H1 (cell line): ENCODE measurements at regions not wholly inside any gene's neighbourhood (a gene's known extent, or its start where the extent isn't known, plus 50 kb on each side); places are given as distances from the start of the nearest gene placed in this dataset.
A peak's percentile ranks its signal among the peaks of the same experiment; 100 is the strongest.

Experiments used
- CTCF ChIA-PET: fragments of 300-600 bp; sonication (Branson Sonifier 250); formaldehyde crosslinking; loops from one replicate; lab custom pipeline; 2021; ENCODE audit not compliant: partially characterized antibody; lab: Charles Lee
- POLR2A ChIA-PET: fragments of 300-600 bp; sonication (Branson Sonifier 250); formaldehyde crosslinking; loops from one replicate; lab custom pipeline; 2021; ENCODE audit warnings: inconsistent platforms; ENCODE audit not compliant: partially characterized antibody; lab: Charles Lee
- DNase-seq, 2 experiments: peaks; one replicate each; pipeline versions ENCODE4 v3.0.0 to v3.0.0-alpha.2; 2010 to 2022; ENCODE audit warnings: low spot score in 2 of 2, low read depth in 1 of 2, mixed read lengths in 1 of 2
- FAIRE-seq: peaks from 2 replicates; lab custom pipeline; 2011; peaks lifted over from hg19 to GRCh38; lab: Jason Lieb, UNC
- H2AFZ ChIP-seq: 2 replicates; pipeline ENCODE4 v1.8.1; 2012; ENCODE audit warnings: low read length, inconsistent platforms
- H2AK5ac ChIP-seq: 2 replicates; pipeline ENCODE4 v1.6.1; 2013; ENCODE audit warnings: low read depth, low read length
- H2BK120ac ChIP-seq: replicated peaks from 2 replicates; pipeline ENCODE3; 2013; ENCODE audit warnings: low read depth, low read length, inconsistent platforms
- H2BK12ac ChIP-seq: 2 replicates; pipeline ENCODE4 v1.6.1; 2013; ENCODE audit warnings: low read depth, low read length
- H2BK15ac ChIP-seq: 2 replicates; pipeline ENCODE4 v1.6.1; 2013; ENCODE audit warnings: low read length
- H2BK20ac ChIP-seq: 2 replicates; pipeline ENCODE4 v1.6.1; 2013; ENCODE audit warnings: low read length
- H2BK5ac ChIP-seq: 2 replicates; pipeline ENCODE4 v1.6.1; 2013; ENCODE audit warnings: low read depth, low read length
- H3K14ac ChIP-seq: 2 replicates; pipeline ENCODE4 v1.6.1; 2013; ENCODE audit warnings: inconsistent platforms; ENCODE audit not compliant: insufficient read length
- H3K18ac ChIP-seq: 2 replicates; pipeline ENCODE4 v1.6.1; 2013; ENCODE audit warnings: low read length; ENCODE audit errors: extremely low read depth
- H3K23ac ChIP-seq: 2 replicates; pipeline ENCODE4 v1.6.1; 2013; ENCODE audit warnings: inconsistent platforms; ENCODE audit not compliant: insufficient read length
- H3K23me2 ChIP-seq: 2 replicates; pipeline ENCODE4 v1.6.1; 2013; ENCODE audit warnings: low read depth, low read length
- H3K27ac ChIP-seq: 2 replicates; pipeline ENCODE4 v1.6.1; 2011; ENCODE audit warnings: low read depth, low read length, inconsistent platforms
- H3K27me3 ChIP-seq, 4 experiments: replicated peaks in 1 of 4; 1 replicate in 1 of 4; 2 replicates in 3 of 4; pipeline versions ENCODE4 v1.6.1 to v1.8.1; 2011 to 2013; ENCODE audit warnings: low read length in 3 of 4, mild to moderate bottlenecking in 3 of 4, inconsistent platforms in 2 of 4, mixed read lengths in 2 of 4, moderate library complexity in 1 of 4; ENCODE audit not compliant: control insufficient read depth in 3 of 4, insufficient read depth in 3 of 4; ENCODE audit errors: extremely low read depth in 1 of 4
- H3K36me3 ChIP-seq, 4 experiments: 2 replicates each; pipeline versions ENCODE4 v1.6.1 to v1.8.1; 2011 to 2013; ENCODE audit warnings: mild to moderate bottlenecking in 4 of 4, low read length in 3 of 4, moderate library complexity in 2 of 4, control low read depth in 1 of 4, inconsistent platforms in 1 of 4; ENCODE audit not compliant: insufficient read depth in 4 of 4, control insufficient read depth in 2 of 4
- H3K4ac ChIP-seq: replicated peaks from 2 replicates; pipeline ENCODE3; 2013; ENCODE audit warnings: low read length, low read depth, mixed read lengths, inconsistent platforms; ENCODE audit not compliant: insufficient read length
- H3K4me1 ChIP-seq, 4 experiments: replicated peaks in 1 of 4; 1 replicate in 1 of 4; 2 replicates in 3 of 4; pipeline versions ENCODE4 v1.6.1 to v1.8.1; 2011 to 2013; ENCODE audit warnings: low read length in 3 of 4, inconsistent platforms in 2 of 4, mixed read lengths in 1 of 4; ENCODE audit not compliant: insufficient read depth in 4 of 4, control insufficient read depth in 3 of 4
- H3K4me2 ChIP-seq, 2 experiments: 2 replicates each; pipeline versions ENCODE4 v1.6.1 to v1.8.1; 2011 to 2013; ENCODE audit warnings: low read depth in 2 of 2, low read length in 2 of 2, control low read depth in 1 of 2, inconsistent platforms in 1 of 2, mild to moderate bottlenecking in 1 of 2; ENCODE audit not compliant: insufficient read depth in 1 of 2
- H3K4me3 ChIP-seq, 4 experiments: fragments of 200-600, 300-600 bp in 1 of 4; sonication (generic), shearing (Covaris generic), sonication (Bioruptor Twin) in 1 of 4; 2 replicates each; pipeline versions ENCODE4 v1.5.1 to v1.8.1; 2011 to 2016; ENCODE audit warnings: low read length in 4 of 4, low read depth in 3 of 4, control low read depth in 2 of 4, inconsistent platforms in 2 of 4, mild to moderate bottlenecking in 2 of 4, mixed read lengths in 1 of 4, moderate library complexity in 1 of 4; ENCODE audit not compliant: insufficient read depth in 2 of 4; ENCODE audit errors: extremely low read depth in 1 of 4
- H3K56ac ChIP-seq: replicated peaks from 2 replicates; pipeline ENCODE3; 2013; ENCODE audit warnings: low read depth, mild to moderate bottlenecking, mixed read lengths, low read length, inconsistent platforms; ENCODE audit not compliant: insufficient read length
- H3K79me1 ChIP-seq: 2 replicates; pipeline ENCODE4 v1.6.1; 2013; ENCODE audit warnings: low read depth, low read length, control low read depth
- H3K79me2 ChIP-seq, 2 experiments: 2 replicates each; pipeline versions ENCODE4 v1.6.1 to v1.8.1; 2012 to 2013; ENCODE audit warnings: low read length in 2 of 2, mild to moderate bottlenecking in 2 of 2, inconsistent platforms in 1 of 2; ENCODE audit not compliant: insufficient read depth in 2 of 2, control insufficient read depth in 1 of 2
- H3K9ac ChIP-seq, 4 experiments: replicated peaks in 1 of 4; 1 replicate in 1 of 4; 2 replicates in 3 of 4; pipeline versions ENCODE4 v1.6.1 to v1.8.1; 2011 to 2013; ENCODE audit warnings: low read depth in 3 of 4, low read length in 3 of 4, control low read depth in 2 of 4, mild to moderate bottlenecking in 2 of 4, moderate library complexity in 2 of 4, inconsistent platforms in 1 of 4; ENCODE audit errors: extremely low read depth in 1 of 4
- H3K9me3 ChIP-seq, 2 experiments: 2 replicates each; pipeline versions ENCODE4 v1.6.1 to v1.8.1; 2012 to 2013; ENCODE audit warnings: mild to moderate bottlenecking in 2 of 2, moderate library complexity in 2 of 2, control low read depth in 1 of 2, inconsistent platforms in 1 of 2, low read depth in 1 of 2, low read length in 1 of 2, mixed read lengths in 1 of 2; ENCODE audit not compliant: insufficient read depth in 2 of 2
- H4K20me1 ChIP-seq, 2 experiments: replicated peaks in 1 of 2; 2 replicates each; pipeline versions ENCODE3 to v1.8.1; 2011 to 2013; ENCODE audit warnings: inconsistent platforms in 2 of 2, low read length in 2 of 2, mild to moderate bottlenecking in 1 of 2; ENCODE audit not compliant: insufficient read depth in 2 of 2, control insufficient read depth in 1 of 2
- H4K5ac ChIP-seq: 2 replicates; pipeline ENCODE4 v1.6.1; 2013; ENCODE audit warnings: low read length, low read depth, mixed read lengths, inconsistent platforms; ENCODE audit not compliant: insufficient read length
- H4K8ac ChIP-seq: 2 replicates; pipeline ENCODE4 v1.8.0; 2013; ENCODE audit warnings: mild to moderate bottlenecking, moderate library complexity, low read length, inconsistent platforms; ENCODE audit not compliant: insufficient read depth; ENCODE audit errors: extremely low read depth
- H4K91ac ChIP-seq: replicated peaks from 2 replicates; pipeline ENCODE3; 2013; ENCODE audit warnings: low read length, mixed read lengths, inconsistent platforms; ENCODE audit not compliant: insufficient read length
- ASH2L ChIP-seq: fragments of 200-600, 300-600 bp; sonication (generic); IDR thresholded peaks from one replicate; pipeline ENCODE4 v1.7.1; 2017; ENCODE audit warnings: low read length
- BCL11A ChIP-seq, 2 experiments: IDR thresholded peaks; one replicate each; pipeline ENCODE4 v1.6.1; 2011; ENCODE audit warnings: low read depth in 2 of 2, low read length in 2 of 2, mild to moderate bottlenecking in 2 of 2
- BRCA1 ChIP-seq: IDR thresholded peaks from 2 replicates; pipeline ENCODE4 v1.6.1; 2012; ENCODE audit warnings: low read depth, low read length, improper control_type of control experiment
- CBX5 ChIP-seq: fragments of 300-800, 300-1000 bp; sonication (generic); IDR thresholded peaks from 2 replicates; pipeline ENCODE4 v1.7.1; 2016; ENCODE audit warnings: antibody characterized with exemption, low read length, low read depth
- CHD2 ChIP-seq: IDR thresholded peaks from 2 replicates; pipeline ENCODE4 v1.6.1; 2012; ENCODE audit warnings: low read length, improper control_type of control experiment
- GTF2F1 ChIP-seq: IDR thresholded peaks from 2 replicates; pipeline ENCODE4 v1.6.1; 2012; ENCODE audit warnings: low read depth, low read length, improper control_type of control experiment, borderline replicate concordance
- MAFK ChIP-seq: IDR thresholded peaks from 2 replicates; pipeline ENCODE4 v1.6.1; 2012; ENCODE audit warnings: low read depth, mild to moderate bottlenecking, improper control_type of control experiment, low read length
- POU5F1 ChIP-seq: IDR thresholded peaks from 2 replicates; pipeline ENCODE4 v1.6.1; 2011; ENCODE audit warnings: low read depth, mild to moderate bottlenecking, low read length, moderate library complexity
- RNF2 ChIP-seq: fragments of 200-900, 300-1000 bp; sonication (generic); IDR thresholded peaks from 2 replicates; pipeline ENCODE4 v1.7.1; 2016; ENCODE audit warnings: borderline replicate concordance, low read depth, mild to moderate bottlenecking, antibody characterized with exemption, low read length; ENCODE audit not compliant: poor library complexity, severe bottlenecking; ENCODE audit errors: missing control alignments
- SP4 ChIP-seq: IDR thresholded peaks from 2 replicates; pipeline ENCODE4 v1.6.1; 2012; ENCODE audit warnings: low read length, inconsistent platforms
- SRF ChIP-seq: IDR thresholded peaks from 2 replicates; pipeline ENCODE4 v1.6.1; 2011; ENCODE audit warnings: mild to moderate bottlenecking, low read depth, low read length, moderate library complexity
- TAF1 ChIP-seq: IDR thresholded peaks from 2 replicates; pipeline ENCODE4 v1.6.1; 2011; ENCODE audit warnings: mild to moderate bottlenecking, low read depth, low read length
- TBP ChIP-seq: IDR thresholded peaks from 2 replicates; pipeline ENCODE4 v1.6.1; 2011; ENCODE audit warnings: low read depth, low read length, improper control_type of control experiment
- TCF12 ChIP-seq: IDR thresholded peaks from 2 replicates; pipeline ENCODE4 v1.6.1; 2011; ENCODE audit warnings: low read depth, mild to moderate bottlenecking, low read length
- TEAD4 ChIP-seq: IDR thresholded peaks from 2 replicates; pipeline ENCODE4 v1.6.1; 2012; ENCODE audit warnings: low read depth, low read length, inconsistent platforms, mixed read lengths
- YY1 ChIP-seq: IDR thresholded peaks from 2 replicates; pipeline ENCODE4 v1.6.1; 2011; ENCODE audit warnings: low read depth, mild to moderate bottlenecking, low read length
- WGBS, 2 experiments: shearing (Covaris generic) in 1 of 2; methylation state at CpG; one replicate each; pipeline versions ENCODE4 v1.1.6 to v1.1.7; 2013 to 2015; ENCODE audit warnings: low lambda C conversion rate in 2 of 2, mixed read lengths in 2 of 2, inconsistent platforms in 1 of 2, low coverage in 1 of 2, missing lambda C conversion rate in 1 of 2; ENCODE audit not compliant: insufficient replicate concordance in 2 of 2, insufficient coverage in 1 of 2, insufficient read length in 1 of 2; ENCODE audit errors: extremely low coverage in 1 of 2, missing lambda C conversion rate in 1 of 2; 5-methylcytosine and 5-hydroxymethylcytosine counted together

- CTCF ChIA-PET, result interaction anchor here (0.7 to 2.9 kb wide), 8 partner anchors 10 to 408 kb away, joined by 3 to 14 read pairs (median 3); no protein-coding TSS in a partner anchor
- Histone ChIP-seq H3K14ac (no peak overlapping the region), H2AK5ac (no peak overlapping the region), H4K91ac (peak overlapping the region; percentile 49), H4K8ac (no peak overlapping the region), H3K36me3 (peaks cover 0 to 3% (median 0%) of the 10 kb centered on the region in 4 experiments; a peak in 1 of 8 replicates), H3K4ac (no peak overlapping the region), H2BK12ac (no peak overlapping the region), H2BK15ac (0 out of 2 replicates have a peak overlapping the region, but pooled peaks have one; percentile 46), H3K23me2 (peaks cover 2% of the 10 kb centered on the region; the same call in 1 of the 2 replicates), H3K79me2 (no peaks in the 10 kb centered on the region), H4K5ac (no peak overlapping the region), H3K9me3 (0 out of 4 replicates have a peak, but pooled peaks cover 0 to 3% of the 10 kb centered on the region in 2 experiments), H2BK20ac (0 out of 2 replicates have a peak overlapping the region, but pooled peaks have one; percentile 72), H3K79me1 (no peaks in the 10 kb centered on the region), H2BK120ac (peak overlapping the region; percentile 24), H3K27ac (no peak overlapping the region), H3K18ac (no peak overlapping the region; the same call in none of the 2 replicates), H2AFZ (no peak overlapping the region), H3K4me2 (no peak overlapping the region), H3K4me3 (no peak overlapping the region), H3K9ac (no peak overlapping the region), H3K56ac (no peak overlapping the region), H3K23ac (no peak overlapping the region), H4K20me1 (no peaks in the 10 kb centered on the region), H3K27me3 (no peaks in the 10 kb centered on the region), H2BK5ac (peak overlapping the region; percentile 66; the same call in 1 of the 2 replicates), H3K4me1 (peaks cover 4 to 21% (median 13%) of the 10 kb centered on the region in 4 experiments)
- POLR2A ChIA-PET, result no interaction called here
- WGBS, 2 experiments, result 72% methylated on average over 2 of the region's 2 CpGs; no CpG with 5 or more reads in 1 of the 2 experiments
- FAIRE-seq, result no peak
- DNase-seq, result peak in 1 of 2 experiments; percentile 37
- TF ChIP-seq ASH2L (no peak), TEAD4 (no peak), TBP (no peak), SP4 (no peak), SRF (no peak), YY1 (no peak), CBX5 (no peak), TAF1 (no peak), POU5F1 (no peak), CHD2 (no peak), RNF2 (no peak), BRCA1 (no peak), GTF2F1 (no peak), BCL11A (IDR thresholded peaks at IDR 0.05; ENCODE audit: low read depth in 2 of 2, low read length in 2 of 2) (no peak), TCF12 (no peak), MAFK (no peak)
Measured at GRCh38 chr1:228848406-228848805, 113.1 kb downstream of the RHOU start.
